Common myeloid progenitor, CD34-positive (primary cell): ENCODE measurements at regions not wholly inside any gene's neighbourhood (a gene's known extent, or its start where the extent isn't known, plus 50 kb on each side); places are given as distances from the start of the nearest gene placed in this dataset.

Experiments used
- CTCF ChIA-PET: fragments of 350-600 bp; sonication (Branson Sonifier 250); formaldehyde crosslinking; loops from one replicate; lab custom pipeline; 2021; ENCODE audit warnings: antibody characterized with exemption; lab: Charles Lee
- POLR2A ChIA-PET: fragments of 350-600 bp; sonication (Branson Sonifier 250); formaldehyde crosslinking; loops from one replicate; lab custom pipeline; 2021; ENCODE audit warnings: antibody characterized with exemption; lab: Charles Lee
- DNase-seq, 3 donors: peaks; one replicate each; pipeline versions ENCODE4 v3.0.0 to v3.0.0-alpha.2; 2013
- H3K27ac ChIP-seq, 2 experiments: 1 replicate in 1 of 2; 2 replicates in 1 of 2; pipeline ENCODE4 v1.7.0; 2013; ENCODE audit warnings: inconsistent platforms in 2 of 2, low read length in 2 of 2, mild to moderate bottlenecking in 2 of 2, low read depth in 1 of 2, moderate library complexity in 1 of 2; ENCODE audit not compliant: severe bottlenecking in 2 of 2, insufficient read depth in 1 of 2, poor library complexity in 1 of 2
- H3K27me3 ChIP-seq, 5 experiments: replicated peaks in 2 of 5; 1 replicate in 3 of 5; 2 replicates in 2 of 5; pipeline versions ENCODE4 v1.6.1 to v1.7.0; 2013; ENCODE audit warnings: low read length in 4 of 5, mild to moderate bottlenecking in 2 of 5, moderate library complexity in 2 of 5, inconsistent platforms in 1 of 5; ENCODE audit not compliant: insufficient read depth in 5 of 5, control insufficient read depth in 4 of 5
- H3K36me3 ChIP-seq, 4 experiments: 1 replicate in 2 of 4; 2 replicates in 2 of 4; pipeline versions ENCODE4 v1.6.1 to v1.7.0; 2013; ENCODE audit warnings: low read length in 3 of 4, control low read depth in 1 of 4, mild to moderate bottlenecking in 1 of 4; ENCODE audit not compliant: control insufficient read depth in 4 of 4, insufficient read depth in 4 of 4
- H3K4me1 ChIP-seq, 4 experiments: 1 replicate in 3 of 4; 2 replicates in 1 of 4; pipeline versions ENCODE4 v1.6.1 to v1.7.1; 2013; ENCODE audit warnings: low read length in 3 of 4, mild to moderate bottlenecking in 3 of 4, control low read depth in 1 of 4, inconsistent platforms in 1 of 4, moderate library complexity in 1 of 4; ENCODE audit not compliant: control insufficient read depth in 4 of 4, insufficient read depth in 4 of 4; ENCODE audit errors: control extremely low read depth in 1 of 4
- H3K4me3 ChIP-seq, 7 experiments: 1 replicate in 4 of 7; 2 replicates in 3 of 7; pipeline versions ENCODE4 v1.5.1 to v1.7.0; 2013; ENCODE audit warnings: mild to moderate bottlenecking in 7 of 7, low read length in 6 of 7, moderate library complexity in 6 of 7, inconsistent platforms in 2 of 7, low read depth in 2 of 7, control low read depth in 1 of 7; ENCODE audit not compliant: insufficient read depth in 4 of 7, control insufficient read depth in 1 of 7; ENCODE audit errors: extremely low read depth in 1 of 7
- H3K9me3 ChIP-seq, 5 experiments: 1 replicate in 4 of 5; 2 replicates in 1 of 5; pipeline versions ENCODE4 v1.6.1 to v1.7.1; 2013; ENCODE audit warnings: low read length in 4 of 5, mild to moderate bottlenecking in 2 of 5, inconsistent platforms in 1 of 5, low read depth in 1 of 5, moderate library complexity in 1 of 5; ENCODE audit not compliant: control insufficient read depth in 4 of 5, insufficient read depth in 2 of 5; ENCODE audit errors: control extremely low read depth in 1 of 5
- WGBS: methylation state at CpG from one replicate; pipeline ENCODE4 v1.1.5; 2013; ENCODE audit not compliant: insufficient coverage; 5-methylcytosine and 5-hydroxymethylcytosine counted together

GRCh38 chr7:122944682-122945303, 50.7 kb downstream of the TAS2R16 start:
- no peak for DNase-seq
- H3K4me3 ChIP-seq = no peak overlapping the region
- ChIA-PET CTCF (interaction anchor here (1.3 kb wide), 1 partner anchor 10 kb away, joined by 3 read pairs; no protein-coding TSS in a partner anchor), POLR2A (no interaction called here)
- H3K27me3 ChIP-seq = no peaks in the 10 kb centered on the region
- whole genome bisulfite sequencing = 92% methylated on average over 2 of the region's 4 CpGs
- H3K4me1 ChIP-seq = no peaks in the 10 kb centered on the region
- H3K9me3 ChIP-seq = no peaks in the 10 kb centered on the region
- H3K36me3 ChIP-seq = no peaks in the 10 kb centered on the region
- no peak overlapping the region for H3K27ac ChIP-seq

- H3K9me3 ChIP-seq = no peaks in the 10 kb centered on the region
- POLR2A ChIA-PET = no interaction called here
- H3K27ac ChIP-seq = no peak overlapping the region
- no peak for DNase-seq
- no peaks in the 10 kb centered on the region for H3K27me3 ChIP-seq
- no peaks in the 10 kb centered on the region for H3K36me3 ChIP-seq
- CTCF ChIA-PET = no interaction called here
- no peak overlapping the region for H3K4me3 ChIP-seq
- H3K4me1 ChIP-seq = no peaks in the 10 kb centered on the region
Measured at GRCh38 chr7:122942765-122943164, 52.7 kb downstream of the TAS2R16 start.

GRCh38 chr7:122942059-122942458, 53.4 kb downstream of the TAS2R16 start:
- Histone ChIP-seq H3K9me3 (no peaks in the 10 kb centered on the region), H3K27me3 (no peaks in the 10 kb centered on the region), H3K4me1 (no peaks in the 10 kb centered on the region), H3K27ac (no peak overlapping the region), H3K4me3 (no peak overlapping the region), H3K36me3 (no peaks in the 10 kb centered on the region)
- DNase-seq = no peak
- ChIA-PET POLR2A (no interaction called here), CTCF (no interaction called here)
- 86% methylated on average over 1 of the region's 1 CpG for WGBS
